Pancreas (tissue), 10 donors: ENCODE measurements at regions not wholly inside any gene's neighbourhood (a gene's known extent, or its start where the extent isn't known, plus 50 kb on each side); places are given as distances from the start of the nearest gene placed in this dataset.

ENCODE experiments used
- ATAC-seq, 4 donors: fragments of 200-7000 bp; cut with Tn5 transposase; one replicate each; pipeline versions ENCODE4 v1.8.0 to v1.9.1; 2020; ENCODE audit warnings: mild to moderate bottlenecking in 4 of 4, moderate library complexity in 4 of 4
- DNase-seq, 6 donors: peaks; one replicate each; pipeline ENCODE4 v3.0.0-alpha.2; 2020
- FAIRE-seq: peaks from 2 replicates; lab custom pipeline; 2012; peaks lifted over from hg19 to GRCh38; lab: Jason Lieb, UNC
- H3K27ac ChIP-seq, 4 donors: fragments of 200-600 bp; sonication (generic); 1 replicate in 3 of 4; 2 replicates in 1 of 4; pipeline versions ENCODE4 v1.5.0 to v1.8.0; 2020
- H3K27me3 ChIP-seq, 4 donors: fragments of 200-600 bp; one replicate each; pipeline ENCODE4 v1.8.0; 2021
- H3K36me3 ChIP-seq, 3 donors: fragments of 200-600 bp; sonication (generic) in 1 of 3; one replicate each; pipeline versions ENCODE4 v1.5.0 to v1.8.0; 2020 to 2021
- H3K4me1 ChIP-seq, 3 donors: fragments of 200-600 bp; one replicate each; pipeline ENCODE4 v1.8.0; 2021
- H3K4me3 ChIP-seq, 4 donors: fragments of 200-600 bp; sonication (generic) in 2 of 4; one replicate each; pipeline versions ENCODE4 v1.5.0 to v1.8.0; 2020 to 2021
- H3K9me3 ChIP-seq, 4 donors: fragments of 200-600 bp; one replicate each; pipeline ENCODE4 v1.8.0; 2021
- WGBS, 2 donors: extraction: QIAGEN DNeasy Blood & Tissue Kit; methylation state at CpG; one replicate each; pipeline ENCODE4 v1.1.7; 2013; 5-methylcytosine and 5-hydroxymethylcytosine counted together
- intact Hi-C, 3 donors: fragments of 100-400 bp; cut with DNase I; formaldehyde crosslinking; loops; one replicate each; pipeline versions ENCODE4 v1.11.1 to v1.14.2; 2022
- TF ChIP-seq, protein P1 (sequence below), 4 donors: fragments of 200-600 bp; sonication (generic) in 3 of 4; IDR thresholded peaks; one replicate each; pipeline versions ENCODE4 v1.5.0 to v1.8.0; 2021; ENCODE audit warnings: antibody characterized with exemption in 4 of 4
- donor health status: healthy with polysubstance abuse.
- donor health status: DM: no; HTN: no; CAD: no; lungs with moderate emphysema.
- donor health status: DM: no; HTN: no; CAD: no.
- donor health status: control.
- donor health status: control.
- donor health status: Bipolar disorder and iron deficiency.
- donor health status: DM: yes; HTN: yes; CAD: no.
- donor health status: DM: no; HTN: no; CAD: no.
- donor health status: DM: no; HTN: no; CAD: no.
- donor health status: DM: yes; HTN: yes; CAD: no.

DNA sequence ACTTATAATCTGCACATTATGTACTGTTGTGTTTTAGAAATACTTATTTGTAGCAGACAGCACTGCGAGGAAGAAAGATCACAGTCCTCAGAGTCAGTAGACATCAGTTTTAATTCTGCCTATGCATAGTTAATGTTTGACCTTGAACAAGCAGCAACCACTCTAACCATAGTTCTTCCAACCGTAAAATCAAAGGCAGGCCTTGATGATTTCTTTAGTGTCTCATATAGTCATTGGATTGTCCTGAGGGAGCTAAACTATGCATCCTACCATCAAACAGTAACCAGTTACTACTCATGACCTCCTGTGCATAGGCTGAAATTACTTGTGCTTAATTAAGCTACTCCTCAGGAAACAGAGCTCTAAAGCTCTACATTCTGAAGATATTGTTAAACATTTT is 294.8 kb upstream of the STXBP5 start:
- FAIRE-seq (no peak), DNase-seq (no peak), ATAC-seq (no peak)
- no peak overlapping the region for H3K4me3 ChIP-seq
- H3K36me3 ChIP-seq: no peaks in the 10 kb centered on the region
- H3K4me1 ChIP-seq: peaks cover 0 to 3% (median 0%) of the 10 kb centered on the region in 3 donors
- H3K27ac ChIP-seq: no peak overlapping the region
- no peaks in the 10 kb centered on the region for H3K9me3 ChIP-seq
- TF ChIP-seq, protein P1, sequence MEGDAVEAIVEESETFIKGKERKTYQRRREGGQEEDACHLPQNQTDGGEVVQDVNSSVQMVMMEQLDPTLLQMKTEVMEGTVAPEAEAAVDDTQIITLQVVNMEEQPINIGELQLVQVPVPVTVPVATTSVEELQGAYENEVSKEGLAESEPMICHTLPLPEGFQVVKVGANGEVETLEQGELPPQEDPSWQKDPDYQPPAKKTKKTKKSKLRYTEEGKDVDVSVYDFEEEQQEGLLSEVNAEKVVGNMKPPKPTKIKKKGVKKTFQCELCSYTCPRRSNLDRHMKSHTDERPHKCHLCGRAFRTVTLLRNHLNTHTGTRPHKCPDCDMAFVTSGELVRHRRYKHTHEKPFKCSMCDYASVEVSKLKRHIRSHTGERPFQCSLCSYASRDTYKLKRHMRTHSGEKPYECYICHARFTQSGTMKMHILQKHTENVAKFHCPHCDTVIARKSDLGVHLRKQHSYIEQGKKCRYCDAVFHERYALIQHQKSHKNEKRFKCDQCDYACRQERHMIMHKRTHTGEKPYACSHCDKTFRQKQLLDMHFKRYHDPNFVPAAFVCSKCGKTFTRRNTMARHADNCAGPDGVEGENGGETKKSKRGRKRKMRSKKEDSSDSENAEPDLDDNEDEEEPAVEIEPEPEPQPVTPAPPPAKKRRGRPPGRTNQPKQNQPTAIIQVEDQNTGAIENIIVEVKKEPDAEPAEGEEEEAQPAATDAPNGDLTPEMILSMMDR (IDR thresholded peaks at IDR 0.05): no peak
- 55 to 56% methylated on average over 2 of the region's 2 CpGs for WGBS, 2 donors
- no peaks in the 10 kb centered on the region for H3K27me3 ChIP-seq
- intact Hi-C loops: no loop called here

DNA sequence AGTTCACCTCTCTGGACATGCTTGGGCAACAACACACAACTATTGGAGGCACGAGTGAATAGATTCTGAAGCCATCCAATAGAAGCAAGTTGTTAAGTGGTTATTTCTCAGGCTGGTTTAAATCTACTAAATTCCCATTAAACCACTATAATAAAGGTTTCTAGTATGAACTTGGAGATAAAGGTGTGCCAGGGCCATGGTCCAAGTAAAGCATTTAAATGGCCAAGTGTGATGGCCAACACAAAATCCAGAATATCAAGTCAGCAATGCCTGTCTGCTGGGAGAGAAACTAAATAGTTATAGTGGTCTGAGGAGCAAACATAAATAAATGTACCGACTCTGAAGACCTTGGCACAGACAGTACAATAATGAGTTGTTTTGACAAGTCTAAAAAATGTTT is 294.3 kb upstream of the STXBP5 start:
- Histone ChIP-seq H3K27ac (no peak overlapping the region), H3K9me3 (no peaks in the 10 kb centered on the region), H3K36me3 (no peaks in the 10 kb centered on the region), H3K27me3 (no peaks in the 10 kb centered on the region), H3K4me3 (no peak overlapping the region), H3K4me1 (peaks cover 0 to 6% (median 0%) of the 10 kb centered on the region in 3 donors)
- DNase-seq (no peak), ATAC-seq (no peak), FAIRE-seq (no peak)
- TF ChIP-seq, protein P1 (IDR thresholded peaks at IDR 0.05): no peak
- 68 to 69% methylated on average over 2 of the region's 2 CpGs for WGBS, 2 donors
- intact Hi-C loops: no loop called here

GRCh38 chr6:146910611-146911010 is 293.6 kb upstream of the STXBP5 start:
- 91 to 92% methylated on average over 2 of the region's 2 CpGs for WGBS, 2 donors
- DNase-seq (no peak), FAIRE-seq (no peak), ATAC-seq (no peak)
- Histone ChIP-seq H3K9me3 (no peaks in the 10 kb centered on the region), H3K27ac (no peak overlapping the region), H3K27me3 (no peaks in the 10 kb centered on the region), H3K4me1 (peaks cover 0 to 13% (median 0%) of the 10 kb centered on the region in 3 donors), H3K36me3 (no peaks in the 10 kb centered on the region), H3K4me3 (no peak overlapping the region)
- intact Hi-C loops: no loop called here
- TF ChIP-seq, protein P1 (IDR thresholded peaks at IDR 0.05): no peak

DNA sequence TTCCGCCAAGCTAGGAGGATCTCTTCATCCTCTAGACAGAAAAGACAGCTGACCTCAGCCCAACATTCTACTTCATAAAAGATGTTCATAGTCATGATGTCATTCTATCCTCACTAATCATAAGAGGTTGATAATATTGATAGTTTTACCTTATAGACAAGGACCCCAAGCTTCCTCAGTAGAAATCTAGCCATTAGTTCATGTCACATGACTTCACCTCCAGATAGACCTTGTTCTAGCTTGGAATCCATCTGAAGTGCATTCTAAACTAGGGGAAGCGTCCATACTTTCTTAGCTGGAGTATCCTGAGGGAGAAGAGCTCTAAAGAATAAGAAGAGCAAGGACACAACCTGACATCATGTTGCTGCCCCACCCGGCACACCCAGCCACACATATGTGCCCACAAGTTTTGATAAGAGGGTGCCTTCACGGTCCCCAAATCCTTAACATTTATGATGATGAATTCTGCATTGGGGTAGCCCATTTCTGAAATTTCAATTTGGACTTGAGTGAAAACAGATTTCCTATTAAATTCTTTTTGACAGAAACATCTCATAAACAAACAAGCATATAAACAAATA is 292.5 kb upstream of the STXBP5 start:
- FAIRE-seq (no peak), ATAC-seq (no peak), DNase-seq (no peak)
- no peaks in the 10 kb centered on the region for H3K9me3 ChIP-seq
- no peaks in the 10 kb centered on the region for H3K36me3 ChIP-seq
- H3K4me3 ChIP-seq: no peak overlapping the region
- TF ChIP-seq, protein P1 (IDR thresholded peaks at IDR 0.05): no peak
- H3K27me3 ChIP-seq: no peaks in the 10 kb centered on the region
- H3K4me1 ChIP-seq: peaks cover 0 to 13% (median 0%) of the 10 kb centered on the region in 3 donors
- 86 to 90% methylated on average over 4 of the region's 4 CpGs for WGBS, 2 donors
- intact Hi-C loops: no loop called here
- no peak overlapping the region for H3K27ac ChIP-seq
